PC-9 (cell line): ENCODE measurements at regions not wholly inside any gene's neighbourhood (a gene's known extent, or its start where the extent isn't known, plus 50 kb on each side); places are given as distances from the start of the nearest gene placed in this dataset.

Experiments
- BruUV-seq: library from RNA; stranded (reverse); fragments of 400-500 nt; replicated peaks from 2 replicates; lab custom pipeline; 2021; lab: Mats Ljungman, UMichigan
- CTCF ChIA-PET: fragments of 300-600 bp; sonication (Branson Sonifier 250); formaldehyde crosslinking; loops from one replicate; lab custom pipeline; 2022; ENCODE audit warnings: antibody characterized with exemption; lab: Charles Lee
- POLR2A ChIA-PET: fragments of 300-600 bp; sonication (Branson Sonifier 250); formaldehyde crosslinking; loops from one replicate; lab custom pipeline; 2022; ENCODE audit warnings: antibody characterized with exemption; ENCODE audit not compliant: unreplicated experiment; lab: Charles Lee
- DNase-seq, 2 experiments: peaks; one replicate each; pipeline versions ENCODE4 v3.0.0 to v3.0.0-alpha.2; 2015 to 2022; ENCODE audit warnings: mixed read lengths in 1 of 2
- H2AFZ ChIP-seq: fragments of 200-600 bp; sonication (generic); 2 replicates; pipeline ENCODE4 v1.8.1; 2017; ENCODE audit warnings: antibody characterized with exemption
- H3F3A ChIP-seq: fragments of 200-600 bp; sonication (generic); 2 replicates; pipeline ENCODE4 v1.8.1; 2017; ENCODE audit warnings: antibody characterized with exemption, mild to moderate bottlenecking, low read depth; ENCODE audit not compliant: insufficient read depth
- H3K27ac ChIP-seq: fragments of 200-600 bp; sonication (generic); 2 replicates; pipeline ENCODE4 v1.6.1; 2016; ENCODE audit warnings: mixed run types
- H3K27me3 ChIP-seq: fragments of 200-600 bp; sonication (generic); 2 replicates; pipeline ENCODE4 v1.6.1; 2016; ENCODE audit warnings: low read depth, mixed run types; ENCODE audit not compliant: insufficient read depth
- H3K36me3 ChIP-seq: fragments of 200-600 bp; sonication (generic); 2 replicates; pipeline ENCODE4 v1.6.1; 2016; ENCODE audit warnings: low read depth, mixed run types
- H3K4me1 ChIP-seq: fragments of 200-600 bp; sonication (generic); replicated peaks from 2 replicates; pipeline ENCODE4 v1.6.1; 2016; ENCODE audit warnings: mixed run types; ENCODE audit not compliant: insufficient read depth
- H3K4me2 ChIP-seq: fragments of 200-600 bp; sonication (generic); 2 replicates; pipeline ENCODE4 v1.6.1; 2017; ENCODE audit warnings: mixed run types
- H3K4me3 ChIP-seq: fragments of 200-600 bp; sonication (generic); 2 replicates; pipeline ENCODE4 v1.6.1; 2016; ENCODE audit warnings: mixed run types
- H3K79me2 ChIP-seq: fragments of 200-600 bp; sonication (generic); 2 replicates; pipeline ENCODE4 v1.6.1; 2017; ENCODE audit warnings: low read depth, mixed run types
- H3K9me2 ChIP-seq: fragments of 200-600 bp; sonication (generic); 2 replicates; pipeline ENCODE4 v1.8.1; 2017; ENCODE audit warnings: mild to moderate bottlenecking; ENCODE audit not compliant: insufficient read depth
- H3K9me3 ChIP-seq: fragments of 200-600 bp; sonication (generic); 2 replicates; pipeline ENCODE4 v1.8.1; 2016; ENCODE audit warnings: low read depth; ENCODE audit not compliant: insufficient read depth
- H4K20me1 ChIP-seq: fragments of 200-600 bp; sonication (generic); 2 replicates; pipeline ENCODE4 v1.8.1; 2017; ENCODE audit not compliant: insufficient read depth
- EZH2 ChIP-seq: fragments of 200-600 bp; sonication (generic); IDR thresholded peaks from 2 replicates; pipeline ENCODE4 v1.8.0; 2017; ENCODE audit warnings: antibody characterized with exemption, low read depth
- intact Hi-C: fragments of 100-400 bp; cut with micrococcal nuclease; formaldehyde crosslinking; loops from one replicate; pipeline ENCODE4 v1.10.0; 2022; ENCODE audit not compliant: unreplicated experiment
- TF ChIP-seq, protein P1 (sequence below): fragments of 200-600 bp; sonication (generic); conservative IDR thresholded peaks from 2 replicates; pipeline ENCODE4 v1.6.1; 2017; ENCODE audit warnings: mixed run types, antibody characterized with exemption, mild to moderate bottlenecking, moderate library complexity

DNA sequence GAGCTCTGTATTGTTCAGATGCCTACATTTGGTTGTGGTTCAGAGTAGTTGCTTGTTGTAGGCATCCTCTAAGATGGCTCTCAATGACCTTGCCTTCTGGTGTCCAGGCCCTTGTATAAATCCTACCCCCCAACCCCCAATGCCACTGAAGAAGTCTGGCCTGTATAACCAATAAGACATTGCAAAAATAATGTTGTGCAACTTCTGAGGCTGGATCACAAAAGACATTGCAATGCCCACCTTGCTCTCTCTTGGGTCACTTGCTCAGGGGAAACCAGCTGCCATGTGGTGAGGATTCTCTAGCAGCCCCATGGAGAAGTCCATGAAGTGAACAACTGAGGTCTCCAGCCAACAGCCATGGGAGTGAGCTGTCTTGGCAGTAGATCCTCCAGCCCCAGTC, 234.0 kb upstream of the TBX3 start:
- Histone ChIP-seq H4K20me1 (no peaks in the 10 kb centered on the region), H3K9me3 (peaks cover 5% of the 10 kb centered on the region; the same call in 1 of the 2 replicates), H3K4me2 (no peak overlapping the region), H3K79me2 (no peaks in the 10 kb centered on the region), H3K36me3 (no peaks in the 10 kb centered on the region), H3F3A (peaks cover 17% of the 10 kb centered on the region; the same call in 1 of the 2 replicates), H3K9me2 (no peaks in the 10 kb centered on the region), H2AFZ (no peak overlapping the region), H3K4me3 (no peak overlapping the region), H3K27me3 (no peaks in the 10 kb centered on the region), H3K27ac (no peak overlapping the region), H3K4me1 (peaks cover 65% of the 10 kb centered on the region)
- ChIA-PET CTCF (no interaction called here), POLR2A (no interaction called here)
- TF ChIP-seq, protein P1, sequence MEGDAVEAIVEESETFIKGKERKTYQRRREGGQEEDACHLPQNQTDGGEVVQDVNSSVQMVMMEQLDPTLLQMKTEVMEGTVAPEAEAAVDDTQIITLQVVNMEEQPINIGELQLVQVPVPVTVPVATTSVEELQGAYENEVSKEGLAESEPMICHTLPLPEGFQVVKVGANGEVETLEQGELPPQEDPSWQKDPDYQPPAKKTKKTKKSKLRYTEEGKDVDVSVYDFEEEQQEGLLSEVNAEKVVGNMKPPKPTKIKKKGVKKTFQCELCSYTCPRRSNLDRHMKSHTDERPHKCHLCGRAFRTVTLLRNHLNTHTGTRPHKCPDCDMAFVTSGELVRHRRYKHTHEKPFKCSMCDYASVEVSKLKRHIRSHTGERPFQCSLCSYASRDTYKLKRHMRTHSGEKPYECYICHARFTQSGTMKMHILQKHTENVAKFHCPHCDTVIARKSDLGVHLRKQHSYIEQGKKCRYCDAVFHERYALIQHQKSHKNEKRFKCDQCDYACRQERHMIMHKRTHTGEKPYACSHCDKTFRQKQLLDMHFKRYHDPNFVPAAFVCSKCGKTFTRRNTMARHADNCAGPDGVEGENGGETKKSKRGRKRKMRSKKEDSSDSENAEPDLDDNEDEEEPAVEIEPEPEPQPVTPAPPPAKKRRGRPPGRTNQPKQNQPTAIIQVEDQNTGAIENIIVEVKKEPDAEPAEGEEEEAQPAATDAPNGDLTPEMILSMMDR = no peak
- no peak for TF ChIP-seq EZH2
- no TSS peak for BruUV-seq
- intact Hi-C loops = no loop called here
- no peak for DNase-seq

DNA sequence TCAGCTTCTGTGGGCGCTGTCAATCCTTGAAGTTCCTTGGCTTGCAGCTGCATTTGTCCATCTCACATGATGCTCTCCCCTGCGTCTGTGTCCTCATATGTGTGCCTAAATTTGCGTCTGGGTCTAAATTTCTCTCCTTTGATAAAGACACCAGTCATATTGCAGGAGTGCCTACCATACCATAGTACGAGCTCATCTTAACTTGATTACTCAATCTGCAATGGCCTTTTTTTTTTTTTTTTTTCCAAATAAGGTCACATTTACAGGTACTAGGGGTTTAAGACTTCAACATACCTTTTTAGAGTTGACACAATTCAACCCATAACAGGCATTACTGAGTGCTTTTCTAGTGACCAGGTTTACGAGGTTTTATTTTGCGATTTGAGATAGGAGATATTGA, 233.3 kb upstream of the TBX3 start:
- POLR2A ChIA-PET = no interaction called here

DNA sequence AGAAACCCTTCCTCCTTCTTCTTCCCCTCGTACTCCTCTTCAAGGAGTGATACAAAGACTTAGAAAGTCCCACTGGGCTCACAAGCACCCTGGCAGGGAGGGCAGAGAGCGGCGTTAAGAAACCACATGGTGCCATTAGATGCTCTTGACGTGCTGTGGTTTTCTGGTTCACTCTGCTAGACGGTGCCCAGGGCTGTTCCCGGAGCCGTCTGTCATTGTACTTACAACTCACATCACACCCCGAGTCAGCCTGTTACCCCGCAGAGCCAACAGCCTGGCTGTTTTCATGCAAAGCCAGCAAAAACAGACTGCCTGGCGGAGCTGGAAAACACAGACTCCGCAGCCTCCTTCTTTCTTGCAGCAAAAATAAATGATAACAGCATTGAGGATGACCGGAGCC, 232.6 kb upstream of the TBX3 start:
- peaks cover 17% of the 10 kb centered on the region; the same call in 1 of the 2 replicates for H3F3A ChIP-seq
- intact Hi-C loops = no loop called here
- no peaks in the 10 kb centered on the region for H3K36me3 ChIP-seq
- H3K9me3 ChIP-seq = peaks cover 5% of the 10 kb centered on the region; the same call in 1 of the 2 replicates
- H4K20me1 ChIP-seq = no peaks in the 10 kb centered on the region
- H3K4me2 ChIP-seq = no peak overlapping the region
- CTCF ChIA-PET = no interaction called here
- POLR2A ChIA-PET = no interaction called here
- TF ChIP-seq EZH2 = no peak
- TF ChIP-seq, protein P1 = no peak
- H3K27ac ChIP-seq = no peak overlapping the region
- no peak overlapping the region for H3K4me3 ChIP-seq
- H3K79me2 ChIP-seq = no peaks in the 10 kb centered on the region
- DNase-seq = no peak
- no peak overlapping the region for H2AFZ ChIP-seq
- BruUV-seq = no TSS peak
- H3K4me1 ChIP-seq = peaks cover 65% of the 10 kb centered on the region
- H3K9me2 ChIP-seq = no peaks in the 10 kb centered on the region
- H3K27me3 ChIP-seq = no peaks in the 10 kb centered on the region

More for the DNA sequence above, 233.3 kb upstream of the TBX3 start:
- no TSS peak for BruUV-seq
- Histone ChIP-seq H3K4me3 (no peak overlapping the region), H3K79me2 (no peaks in the 10 kb centered on the region), H2AFZ (no peak overlapping the region), H3K4me1 (peaks cover 65% of the 10 kb centered on the region), H3K36me3 (no peaks in the 10 kb centered on the region), H3K9me3 (peaks cover 5% of the 10 kb centered on the region; the same call in 1 of the 2 replicates), H3F3A (peaks cover 17% of the 10 kb centered on the region; the same call in 1 of the 2 replicates), H3K27ac (no peak overlapping the region), H4K20me1 (no peaks in the 10 kb centered on the region), H3K4me2 (no peak overlapping the region), H3K27me3 (no peaks in the 10 kb centered on the region), H3K9me2 (no peaks in the 10 kb centered on the region)
- TF ChIP-seq, protein P1 = no peak
- no peak for TF ChIP-seq EZH2
- intact Hi-C loops = no loop called here
- no peak for DNase-seq
- CTCF ChIA-PET = no interaction called here
